ENCODE measurements at regions not wholly inside any gene's neighbourhood (a gene's known extent, or its start where the extent isn't known, plus 50 kb on each side); places are given as distances from the start of the nearest gene placed in this dataset.

DNA sequence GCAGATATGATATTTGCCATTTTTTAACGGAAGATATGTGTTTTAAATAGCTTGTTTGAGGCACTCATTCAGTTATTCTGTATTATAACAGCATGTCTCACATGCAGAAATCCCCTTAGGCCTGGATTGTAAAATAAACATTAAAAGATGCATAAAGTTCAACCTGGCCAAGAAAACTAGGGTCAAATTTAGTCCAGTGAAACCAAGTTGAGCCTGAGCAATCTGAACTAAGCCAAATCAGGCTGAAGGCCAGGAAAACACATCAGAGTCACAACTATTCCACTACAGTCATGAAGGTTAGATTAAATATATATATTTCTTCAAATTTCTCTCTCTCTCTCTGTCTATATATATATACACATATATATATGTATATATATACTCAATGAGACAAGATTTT is 504.8 kb downstream of the SLITRK1 start:
- no peak overlapping the region for H3K4me2 ChIP-seq (ENCODE audit: low read length)
- no peak overlapping the region for H3K9ac ChIP-seq
- H3K9me3 ChIP-seq (ENCODE audit: control insufficient read depth, low read length): no peaks in the 10 kb centered on the region
- TF ChIP-seq CTCF (IDR thresholded peaks at IDR 0.05): no peak
- H3K4me1 ChIP-seq: no peaks in the 10 kb centered on the region
- H3K27ac ChIP-seq: no peak overlapping the region
- H3K79me2 ChIP-seq: no peaks in the 10 kb centered on the region
- no peaks in the 10 kb centered on the region for H3K36me3 ChIP-seq (ENCODE audit: control insufficient read depth, insufficient read depth, low read length)
- H3K4me3 ChIP-seq (ENCODE audit: low read depth, low read length): no peak overlapping the region
- no peak overlapping the region for H2AFZ ChIP-seq
- H3K27me3 ChIP-seq (ENCODE audit: control insufficient read depth, insufficient read depth, low read length): no peaks in the 10 kb centered on the region

GRCh38 chr13:83372786-83373185 is 509.5 kb downstream of the SLITRK1 start:
- no peaks in the 10 kb centered on the region for H3K9me3 ChIP-seq (ENCODE audit: control insufficient read depth, low read length)
- no peak overlapping the region for H3K27ac ChIP-seq
- no peaks in the 10 kb centered on the region for H3K79me2 ChIP-seq
- no peaks in the 10 kb centered on the region for H3K4me1 ChIP-seq
- H3K4me3 ChIP-seq (ENCODE audit: low read depth, low read length): no peak overlapping the region
- no peak overlapping the region for H3K4me2 ChIP-seq (ENCODE audit: low read length)
- H2AFZ ChIP-seq: no peak overlapping the region
- no peak overlapping the region for H3K9ac ChIP-seq
- no peaks in the 10 kb centered on the region for H3K27me3 ChIP-seq (ENCODE audit: control insufficient read depth, insufficient read depth, low read length)
- no peaks in the 10 kb centered on the region for H3K36me3 ChIP-seq (ENCODE audit: control insufficient read depth, insufficient read depth, low read length)
- no peak for TF ChIP-seq CTCF (IDR thresholded peaks at IDR 0.05)

DNA sequence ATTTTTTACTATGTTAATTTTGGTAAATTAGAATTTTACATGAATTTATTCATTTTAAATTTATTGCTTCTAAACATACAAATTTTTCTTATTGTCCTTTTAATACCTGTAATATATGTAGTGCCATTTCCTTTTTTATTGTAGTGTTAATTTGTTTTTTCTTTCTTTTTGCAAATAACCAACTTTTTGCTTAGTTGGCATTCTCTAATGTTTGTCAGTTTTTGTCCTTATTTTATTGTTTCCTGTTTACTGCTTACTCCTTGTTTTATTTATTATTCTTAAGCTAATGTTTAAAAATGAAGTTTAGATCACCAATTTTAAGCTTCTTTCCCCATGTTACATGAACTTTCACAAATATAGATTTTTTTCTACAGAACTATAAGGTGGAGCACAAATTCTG is 516.6 kb downstream of the SLITRK1 start:
- TF ChIP-seq CTCF (IDR thresholded peaks at IDR 0.05): no peak
- Histone ChIP-seq H3K9me3 (ENCODE audit: control insufficient read depth, low read length) (no peaks in the 10 kb centered on the region), H2AFZ (no peak overlapping the region), H3K27me3 (ENCODE audit: control insufficient read depth, insufficient read depth, low read length) (no peaks in the 10 kb centered on the region), H3K9ac (no peak overlapping the region), H3K27ac (no peak overlapping the region), H3K79me2 (no peaks in the 10 kb centered on the region), H3K4me3 (ENCODE audit: low read depth, low read length) (no peak overlapping the region), H3K4me1 (no peaks in the 10 kb centered on the region), H3K4me2 (ENCODE audit: low read length) (no peak overlapping the region), H3K36me3 (ENCODE audit: control insufficient read depth, insufficient read depth, low read length) (no peaks in the 10 kb centered on the region)

DNA sequence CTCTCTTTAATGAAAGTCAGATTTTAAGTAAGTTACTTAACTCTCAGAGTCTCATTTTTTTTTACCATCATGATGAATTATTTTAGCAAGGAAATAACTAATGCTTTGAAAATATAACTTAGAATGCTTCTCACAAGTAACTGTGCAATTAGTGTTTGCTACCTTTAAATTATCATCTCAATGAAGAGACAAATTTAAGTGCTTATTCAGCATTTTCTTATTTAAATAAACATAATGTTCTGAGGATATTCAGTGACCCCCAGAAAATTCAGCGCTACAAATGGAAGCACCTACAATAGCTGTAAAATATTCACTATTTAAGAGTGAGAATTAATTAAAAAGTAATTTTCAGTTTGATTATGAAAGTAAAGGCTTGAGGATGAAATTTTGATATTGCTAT is 527.2 kb downstream of the SLITRK1 start:
- Histone ChIP-seq H3K36me3 (ENCODE audit: control insufficient read depth, insufficient read depth, low read length) (no peaks in the 10 kb centered on the region), H3K79me2 (no peaks in the 10 kb centered on the region), H3K9me3 (ENCODE audit: control insufficient read depth, low read length) (no peaks in the 10 kb centered on the region), H3K27me3 (ENCODE audit: control insufficient read depth, insufficient read depth, low read length) (no peaks in the 10 kb centered on the region), H3K4me2 (ENCODE audit: low read length) (no peak overlapping the region), H3K4me3 (ENCODE audit: low read depth, low read length) (no peak overlapping the region), H3K9ac (no peak overlapping the region), H2AFZ (no peak overlapping the region), H3K27ac (no peak overlapping the region), H3K4me1 (no peaks in the 10 kb centered on the region)
- no peak for TF ChIP-seq CTCF (IDR thresholded peaks at IDR 0.05)

DNA sequence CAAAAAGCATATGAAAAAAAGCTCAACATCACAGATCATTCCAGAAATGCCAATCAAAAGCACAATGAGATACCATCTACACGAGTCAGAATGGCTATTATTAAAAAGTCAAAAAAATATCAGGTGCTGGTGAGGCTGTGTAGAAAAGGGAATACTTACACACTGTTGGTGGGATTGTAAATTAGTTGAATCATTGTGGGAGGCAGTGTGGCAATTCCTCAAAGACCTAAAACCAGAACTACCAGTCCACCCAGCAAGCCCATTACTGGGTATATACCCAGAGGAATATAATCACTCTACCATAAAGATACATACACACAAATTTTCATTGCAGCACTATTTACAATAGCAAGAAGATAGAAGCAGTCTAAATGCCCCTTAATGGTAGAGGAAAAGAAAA is 529.9 kb downstream of the SLITRK1 start:
- Histone ChIP-seq H2AFZ (no peak overlapping the region), H3K79me2 (no peaks in the 10 kb centered on the region), H3K4me2 (ENCODE audit: low read length) (no peak overlapping the region), H3K9me3 (ENCODE audit: control insufficient read depth, low read length) (no peaks in the 10 kb centered on the region), H3K9ac (no peak overlapping the region), H3K4me1 (no peaks in the 10 kb centered on the region), H3K27me3 (ENCODE audit: control insufficient read depth, insufficient read depth, low read length) (no peaks in the 10 kb centered on the region), H3K4me3 (ENCODE audit: low read depth, low read length) (no peak overlapping the region), H3K36me3 (ENCODE audit: control insufficient read depth, insufficient read depth, low read length) (no peaks in the 10 kb centered on the region), H3K27ac (no peak overlapping the region)
- TF ChIP-seq CTCF (IDR thresholded peaks at IDR 0.05): no peak
